GM12891 (cell line): ENCODE measurements at regions not wholly inside any gene's neighbourhood (a gene's known extent, or its start where the extent isn't known, plus 50 kb on each side); places are given as distances from the start of the nearest gene placed in this dataset.
"Not testable (repeated sequence)": the region's sequence is repeated elsewhere in the genome, so short reads cannot be mapped to it uniquely, and the experiment has no call there.

Source experiments
- DNase-seq: peaks from one replicate; pipeline ENCODE4 v3.0.0; 2011; ENCODE audit warnings: low spot score; ENCODE audit not compliant: insufficient read length
- FAIRE-seq: peaks from 2 replicates; lab custom pipeline; 2011; peaks lifted over from hg19 to GRCh38; lab: Jason Lieb, UNC
- PAX5 ChIP-seq: IDR thresholded peaks from 2 replicates; pipeline ENCODE4 v1.6.1; 2011; ENCODE audit warnings: low read length, moderate library complexity, mild to moderate bottlenecking; ENCODE audit not compliant: insufficient read depth, severe bottlenecking
- POLR2A ChIP-seq: IDR thresholded peaks from 2 replicates; pipeline ENCODE4 v1.6.1; 2011; ENCODE audit warnings: low read depth, low read length, control low read depth
- POLR2AphosphoS5 ChIP-seq: IDR thresholded peaks from 2 replicates; pipeline ENCODE4 v1.6.1; 2011; ENCODE audit warnings: low read depth, low read length, control low read depth
- POU2F2 ChIP-seq: IDR thresholded peaks from 2 replicates; pipeline ENCODE4 v1.6.1; 2011; ENCODE audit warnings: low read depth, mild to moderate bottlenecking, control low read depth, low read length, moderate library complexity
- SPI1 ChIP-seq: IDR thresholded peaks from 2 replicates; pipeline ENCODE4 v1.6.1; 2011; ENCODE audit warnings: low read depth, low read length, control low read depth
- TAF1 ChIP-seq: IDR thresholded peaks from 2 replicates; pipeline ENCODE4 v1.6.1; 2011; ENCODE audit warnings: low read depth, low read length, control low read depth

DNA sequence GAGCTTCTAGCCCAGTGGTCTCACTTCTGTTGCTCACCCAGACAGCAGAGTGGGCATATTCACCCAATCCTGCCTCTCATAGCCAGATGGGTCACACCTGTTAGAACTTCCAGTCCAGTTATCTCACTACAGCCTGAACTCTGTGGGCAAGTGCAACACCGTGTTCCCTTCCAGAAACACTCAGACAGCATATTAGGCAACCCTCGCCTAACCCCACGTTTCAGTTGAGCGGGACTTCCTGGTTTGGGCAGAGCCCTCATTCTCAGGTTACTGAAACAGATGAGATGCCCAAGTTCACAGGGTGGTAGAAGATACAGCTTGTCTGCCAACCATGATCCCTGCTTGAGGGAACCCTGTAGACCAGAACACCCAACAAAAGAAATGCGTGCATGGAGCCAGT, 538.2 kb downstream of the CYLC2 start:
- DNase-seq = no peak
- no peak for FAIRE-seq
- TF ChIP-seq POU2F2 (no peak), POLR2AphosphoS5 (no peak), TAF1 (no peak), POLR2A (no peak), PAX5 (no peak), SPI1 (no peak)

DNA sequence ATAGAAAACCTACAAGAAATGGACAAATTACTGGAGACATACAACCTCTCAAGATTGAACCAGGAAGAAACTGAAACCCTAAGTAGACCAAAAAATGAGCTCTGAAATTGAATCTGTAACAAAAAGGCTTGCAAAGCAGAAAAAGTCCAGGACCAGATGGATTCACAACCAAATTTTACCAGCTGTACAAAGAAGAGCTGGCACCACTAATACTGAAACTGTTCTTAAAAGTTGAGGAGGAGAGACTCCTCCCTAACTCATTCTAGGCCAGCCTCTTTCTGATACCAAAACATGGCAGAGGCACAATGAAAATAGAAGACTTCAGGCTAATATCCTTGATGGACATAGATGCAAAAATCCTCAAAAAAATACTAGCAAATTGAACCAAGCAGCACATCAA, 542.3 kb downstream of the CYLC2 start:
- DNase-seq = no peak
- no peak for TF ChIP-seq POU2F2
- TF ChIP-seq POLR2A = no peak
- no peak for TF ChIP-seq PAX5
- TF ChIP-seq POLR2AphosphoS5 = no peak
- no peak for TF ChIP-seq TAF1
- no peak for TF ChIP-seq SPI1
- FAIRE-seq = no peak

DNA sequence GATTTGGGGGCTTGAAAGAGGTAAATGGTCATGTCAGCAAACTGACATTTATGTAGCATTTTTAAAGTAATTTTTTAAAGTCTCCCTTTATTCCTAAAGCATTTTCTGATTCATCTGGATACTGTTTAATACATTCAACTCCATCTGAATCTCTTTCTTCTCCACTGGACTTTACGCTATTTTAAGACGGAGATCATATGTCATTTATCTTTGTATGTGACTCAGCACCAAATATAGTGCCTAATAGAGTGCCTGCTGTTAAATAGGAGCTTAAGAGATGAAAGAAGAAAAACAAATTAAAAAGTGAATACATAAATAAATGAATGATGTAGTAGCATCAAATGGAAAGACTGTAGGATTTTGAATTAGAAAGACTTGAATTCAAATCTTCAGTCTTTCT, 548.8 kb upstream of the SMC2 start:
- TF ChIP-seq POU2F2 (no peak), TAF1 (no peak), PAX5 (no peak), POLR2A (no peak), SPI1 (no peak), POLR2AphosphoS5 (no peak)
- FAIRE-seq (no peak), DNase-seq (no peak)

DNA sequence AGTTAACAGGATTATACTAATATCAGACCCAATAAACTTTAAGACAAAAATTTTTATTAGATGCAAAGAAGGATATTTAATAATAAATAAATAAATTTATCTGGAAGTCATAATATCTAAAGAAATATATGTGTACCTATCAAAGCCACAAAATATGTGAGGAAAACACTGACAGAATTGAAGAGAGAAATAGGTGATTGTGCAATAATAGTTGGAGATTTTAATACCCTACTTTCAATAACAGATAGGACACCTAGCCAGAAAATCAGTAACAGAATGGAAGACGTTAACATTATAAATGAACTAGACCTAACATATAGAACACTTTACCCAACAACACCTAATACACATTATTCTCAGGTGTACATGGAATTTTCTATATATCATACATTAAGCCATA, 541.4 kb upstream of the SMC2 start:
- no peak for DNase-seq
- no peak for FAIRE-seq
- TF ChIP-seq PAX5 (no peak), POLR2A (no peak), TAF1 (no peak), SPI1 (no peak), POU2F2 (no peak), POLR2AphosphoS5 (no peak)

DNA sequence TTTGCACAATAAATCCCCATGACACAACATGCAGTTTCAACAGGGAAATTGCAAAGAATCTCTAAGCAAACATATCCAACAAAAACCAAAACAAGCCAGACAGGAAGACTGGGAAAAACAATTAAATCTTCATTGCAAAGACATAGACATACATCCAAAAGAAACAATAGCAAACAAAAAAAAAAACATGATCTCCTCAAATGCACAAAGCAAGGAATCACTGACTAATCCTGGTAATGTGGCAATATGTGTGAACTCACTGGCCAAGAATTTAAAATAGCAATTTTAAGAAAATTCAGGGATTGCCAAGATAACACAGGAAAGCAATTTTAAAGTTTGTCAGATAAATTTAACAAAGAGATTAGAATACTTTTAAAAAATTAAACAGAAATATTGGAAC, 520.1 kb upstream of the SMC2 start:
- no peak for TF ChIP-seq POU2F2
- no peak for TF ChIP-seq PAX5
- no peak for TF ChIP-seq POLR2A
- TF ChIP-seq SPI1 = no peak
- no peak for TF ChIP-seq POLR2AphosphoS5
- TF ChIP-seq TAF1 = no peak
- no peak for DNase-seq
- FAIRE-seq = no peak

DNA sequence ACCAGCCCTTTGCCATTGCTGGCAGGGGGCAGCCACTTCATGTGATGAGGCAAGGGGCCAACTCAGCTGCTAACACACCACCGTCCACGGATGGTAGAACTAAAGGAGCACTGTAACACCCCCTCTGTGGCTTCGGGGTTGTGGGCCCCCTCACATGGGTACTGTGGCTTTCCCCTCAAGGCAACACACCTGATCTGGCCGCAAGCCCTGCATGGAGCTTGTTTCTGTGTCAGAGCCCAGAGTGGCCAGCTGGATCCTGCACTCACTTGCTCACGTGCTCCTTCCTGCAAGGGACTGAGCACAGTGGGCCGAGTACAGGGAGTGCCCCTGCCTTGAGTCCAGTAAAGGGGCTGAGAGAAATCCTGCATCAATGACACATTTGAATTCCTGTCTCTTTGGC, 507.4 kb upstream of the SMC2 start:
- TF ChIP-seq POU2F2 (no peak), TAF1 (no peak), SPI1 (no peak), PAX5 (no peak), POLR2AphosphoS5 (no peak), POLR2A (no peak)
- DNase-seq (no peak), FAIRE-seq (no peak)

DNA sequence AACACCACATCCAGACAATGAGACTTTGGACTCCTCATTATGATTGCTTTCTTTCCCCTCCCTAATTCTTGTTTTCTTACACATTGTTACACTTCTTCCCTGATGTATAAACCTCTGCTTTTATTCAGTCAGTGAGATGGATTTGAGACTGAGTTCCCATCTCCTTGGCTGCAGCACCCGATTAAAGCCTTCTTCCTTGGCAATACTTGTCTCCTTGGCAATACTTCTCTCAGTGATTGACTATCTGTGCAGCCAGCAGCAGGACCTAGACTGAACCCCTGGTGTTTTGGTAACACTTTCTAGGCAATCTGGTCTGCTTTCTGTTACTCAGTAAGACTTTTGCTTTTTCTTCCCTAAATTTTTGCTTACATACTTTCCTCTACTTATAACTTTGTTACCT, 492.8 kb upstream of the SMC2 start:
- DNase-seq (no peak), FAIRE-seq (no peak)
- TF ChIP-seq TAF1 (no peak), POLR2A (no peak), POU2F2 (no peak), PAX5 (no peak), SPI1 (no peak), POLR2AphosphoS5 (no peak)

DNA sequence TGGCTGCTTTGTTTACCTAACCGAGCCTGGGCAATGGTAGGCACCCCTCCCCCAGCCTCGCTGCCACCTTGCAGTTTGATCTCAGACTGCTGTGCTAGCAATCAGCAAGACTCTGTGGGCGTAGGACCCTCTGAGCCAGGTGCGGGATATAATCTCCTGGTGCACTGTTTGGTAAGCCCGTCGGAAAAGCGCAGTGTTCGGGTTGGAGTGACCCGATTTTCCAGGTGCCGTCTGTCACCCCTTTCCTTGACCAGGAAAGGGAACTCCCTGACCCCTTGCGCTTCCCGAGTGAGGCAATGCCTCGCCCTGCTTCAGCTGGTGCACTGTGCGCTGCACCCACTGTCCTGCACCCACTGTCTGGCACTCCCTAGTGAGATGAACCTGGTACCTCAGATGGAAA, 482.2 kb upstream of the SMC2 start:
- DNase-seq, FAIRE-seq: not testable (repeated sequence)

DNA sequence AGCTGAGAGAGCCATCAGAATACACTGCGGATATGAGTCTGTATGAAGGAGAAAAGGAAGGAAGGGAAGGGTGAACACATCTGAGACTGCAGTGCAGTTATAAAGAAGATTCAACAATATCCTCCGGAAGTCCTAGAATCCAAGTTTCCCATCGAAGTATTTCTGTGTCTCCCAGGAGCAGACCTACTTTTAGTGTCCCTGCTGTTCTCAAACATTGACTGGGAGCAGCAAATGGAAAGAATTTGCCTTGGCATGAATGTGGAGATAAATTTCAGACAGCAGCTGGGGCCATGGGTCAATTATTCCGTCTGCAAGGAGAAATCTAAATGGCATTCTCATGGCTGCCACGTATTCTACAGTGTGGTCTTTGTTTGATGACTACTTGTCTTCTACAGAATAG, 478.1 kb upstream of the SMC2 start:
- no peak for TF ChIP-seq PAX5
- no peak for TF ChIP-seq TAF1
- TF ChIP-seq POLR2AphosphoS5 = no peak
- no peak for TF ChIP-seq POLR2A
- FAIRE-seq (no peak), DNase-seq (no peak)

DNA sequence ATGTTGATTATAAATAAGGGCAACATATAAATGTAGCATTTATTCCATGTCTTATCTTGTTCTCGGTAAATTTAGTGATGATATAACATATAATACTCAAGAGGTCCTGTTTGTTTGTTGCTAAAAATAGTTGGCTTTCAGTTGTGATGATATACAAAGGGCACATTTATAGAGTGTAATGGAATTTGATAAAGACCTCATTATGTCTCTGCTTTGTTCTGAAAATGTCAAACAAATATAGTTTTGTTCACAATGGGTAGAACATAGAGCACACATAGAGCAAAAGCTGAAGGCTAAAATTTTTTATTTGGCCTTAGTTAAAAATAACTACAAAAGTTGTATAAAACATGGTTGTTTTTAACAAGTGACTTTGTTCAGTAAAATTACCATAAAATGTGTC, 477.1 kb upstream of the SMC2 start:
- DNase-seq (no peak), FAIRE-seq (no peak)
- no peak for TF ChIP-seq SPI1
- no peak for TF ChIP-seq POLR2A
- TF ChIP-seq PAX5 = no peak
- no peak for TF ChIP-seq POLR2AphosphoS5
- TF ChIP-seq TAF1 = no peak
- TF ChIP-seq POU2F2 = no peak

DNA sequence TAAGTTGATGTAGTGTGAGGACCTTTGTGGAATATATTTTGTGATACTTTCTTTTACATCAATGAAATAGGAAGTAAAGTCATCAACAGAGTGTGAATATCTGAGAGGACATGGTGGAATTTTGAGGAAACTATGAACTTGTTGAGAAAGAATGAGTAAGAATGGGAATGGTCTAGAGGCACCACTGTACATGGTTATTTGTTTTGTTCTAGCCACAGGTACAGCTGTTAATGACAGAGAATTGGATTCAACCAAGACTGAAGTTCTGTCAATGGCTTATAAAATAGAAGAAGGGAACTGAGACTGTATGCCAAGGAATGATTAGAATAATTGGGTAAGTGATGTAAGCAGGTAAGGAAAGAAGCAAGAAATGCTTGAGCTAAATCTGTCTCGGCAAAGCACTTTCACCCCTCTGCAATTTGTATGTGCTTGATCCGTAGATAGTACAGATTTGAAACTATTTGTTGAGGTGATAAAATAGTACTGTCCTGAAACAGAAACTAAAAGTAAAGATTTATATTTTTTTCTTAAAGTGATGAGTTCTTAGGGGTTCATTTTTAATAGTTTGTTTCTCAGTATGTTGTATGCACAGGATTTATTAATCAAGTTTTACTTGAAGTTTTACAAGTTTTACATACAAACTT, 468.8 kb upstream of the SMC2 start:
- TF ChIP-seq TAF1 (no peak), POLR2AphosphoS5 (no peak)
- DNase-seq = no peak
- no peak for FAIRE-seq
